ENCODE measurements at regions not wholly inside any gene's neighbourhood (a gene's known extent, or its start where the extent isn't known, plus 50 kb on each side); places are given as distances from the start of the nearest gene placed in this dataset.
A peak's percentile ranks its signal among the peaks of the same experiment; 100 is the strongest.

GRCh38 chr17:72427761-72428109 is 306.9 kb downstream of the SOX9 start:
- no peaks in the 10 kb centered on the region for H3K27me3 ChIP-seq (ENCODE audit: insufficient read depth, low read length, poor library complexity, severe bottlenecking)
- H4K20me1 ChIP-seq (ENCODE audit: insufficient read depth, low read length, poor library complexity, severe bottlenecking): no peaks in the 10 kb centered on the region
- no peak overlapping the region for H3K4me2 ChIP-seq (ENCODE audit: low read depth, low read length, poor library complexity, severe bottlenecking)
- H2AFZ ChIP-seq (ENCODE audit: low read length): no peak overlapping the region
- H3K9ac ChIP-seq (ENCODE audit: low read depth, low read length, poor library complexity, severe bottlenecking): no peak overlapping the region
- TF ChIP-seq CTCF (conservative IDR thresholded peaks at IDR 0.05; ENCODE audit: low read length) (no peak), EZH2phosphoT487 (IDR thresholded peaks at IDR 0.05; ENCODE audit: borderline replicate concordance) (no peak)
- no peaks in the 10 kb centered on the region for H3F3A ChIP-seq (ENCODE audit: low read depth)
- no peaks in the 10 kb centered on the region for H3K9me2 ChIP-seq (replicated peaks; ENCODE audit: low read depth, low read length)
- H3K9me3 ChIP-seq (ENCODE audit: insufficient read depth, low read depth, low read length): no peaks in the 10 kb centered on the region; the same call in 1 of the 2 replicates
- H3K36me3 ChIP-seq (ENCODE audit: insufficient read depth, low read length): no peaks in the 10 kb centered on the region
- no peaks in the 10 kb centered on the region for H3K79me2 ChIP-seq (ENCODE audit: insufficient read depth, low read length)
- no peaks in the 10 kb centered on the region for H3K4me1 ChIP-seq (ENCODE audit: insufficient read depth, low read length, poor library complexity, severe bottlenecking)
- no peak overlapping the region for H3K4me3 ChIP-seq (ENCODE audit: low read length, poor library complexity, severe bottlenecking)

GRCh38 chr17:72429066-72429638 is 308.3 kb downstream of the SOX9 start:
- Histone ChIP-seq H3K4me3 (ENCODE audit: low read length, poor library complexity, severe bottlenecking) (no peak overlapping the region), H3K36me3 (ENCODE audit: insufficient read depth, low read length) (no peaks in the 10 kb centered on the region), H3K79me2 (ENCODE audit: insufficient read depth, low read length) (no peaks in the 10 kb centered on the region), H3K9ac (ENCODE audit: low read depth, low read length, poor library complexity, severe bottlenecking) (no peak overlapping the region), H4K20me1 (ENCODE audit: insufficient read depth, low read length, poor library complexity, severe bottlenecking) (no peaks in the 10 kb centered on the region), H3K27me3 (ENCODE audit: insufficient read depth, low read length, poor library complexity, severe bottlenecking) (no peaks in the 10 kb centered on the region), H3K4me1 (ENCODE audit: insufficient read depth, low read length, poor library complexity, severe bottlenecking) (no peaks in the 10 kb centered on the region), H3K9me3 (ENCODE audit: insufficient read depth, low read depth, low read length) (no peaks in the 10 kb centered on the region; the same call in 1 of the 2 replicates), H3K4me2 (ENCODE audit: low read depth, low read length, poor library complexity, severe bottlenecking) (no peak overlapping the region), H2AFZ (ENCODE audit: low read length) (no peak overlapping the region), H3K9me2 (replicated peaks; ENCODE audit: low read depth, low read length) (no peaks in the 10 kb centered on the region), H3F3A (ENCODE audit: low read depth) (no peaks in the 10 kb centered on the region)
- TF ChIP-seq CTCF (conservative IDR thresholded peaks at IDR 0.05; ENCODE audit: low read length) (no peak), EZH2phosphoT487 (IDR thresholded peaks at IDR 0.05; ENCODE audit: borderline replicate concordance) (no peak)

GRCh38 chr17:72430611-72431432 is 310.0 kb downstream of the SOX9 start:
- Histone ChIP-seq H3K9ac (ENCODE audit: low read depth, low read length, poor library complexity, severe bottlenecking) (no peak overlapping the region), H3F3A (ENCODE audit: low read depth) (no peaks in the 10 kb centered on the region), H3K4me1 (ENCODE audit: insufficient read depth, low read length, poor library complexity, severe bottlenecking) (no peaks in the 10 kb centered on the region), H3K9me2 (replicated peaks; ENCODE audit: low read depth, low read length) (no peaks in the 10 kb centered on the region), H3K27me3 (ENCODE audit: insufficient read depth, low read length, poor library complexity, severe bottlenecking) (no peaks in the 10 kb centered on the region), H3K4me2 (ENCODE audit: low read depth, low read length, poor library complexity, severe bottlenecking) (no peak overlapping the region), H2AFZ (ENCODE audit: low read length) (no peak overlapping the region), H3K9me3 (ENCODE audit: insufficient read depth, low read depth, low read length) (no peaks in the 10 kb centered on the region; the same call in 1 of the 2 replicates), H4K20me1 (ENCODE audit: insufficient read depth, low read length, poor library complexity, severe bottlenecking) (no peaks in the 10 kb centered on the region), H3K79me2 (ENCODE audit: insufficient read depth, low read length) (no peaks in the 10 kb centered on the region), H3K4me3 (ENCODE audit: low read length, poor library complexity, severe bottlenecking) (no peak overlapping the region), H3K36me3 (ENCODE audit: insufficient read depth, low read length) (no peaks in the 10 kb centered on the region)
- 0 out of 2 replicates have a peak, but pooled peaks have one; percentile 8 for TF ChIP-seq CTCF (conservative IDR thresholded peaks at IDR 0.05; ENCODE audit: low read length)
- TF ChIP-seq EZH2phosphoT487 (IDR thresholded peaks at IDR 0.05; ENCODE audit: borderline replicate concordance): no peak

Data from Loucy (cell line).